ENCODE measurements at regions not wholly inside any gene's neighbourhood (a gene's known extent, or its start where the extent isn't known, plus 50 kb on each side); places are given as distances from the start of the nearest gene placed in this dataset.

DNA sequence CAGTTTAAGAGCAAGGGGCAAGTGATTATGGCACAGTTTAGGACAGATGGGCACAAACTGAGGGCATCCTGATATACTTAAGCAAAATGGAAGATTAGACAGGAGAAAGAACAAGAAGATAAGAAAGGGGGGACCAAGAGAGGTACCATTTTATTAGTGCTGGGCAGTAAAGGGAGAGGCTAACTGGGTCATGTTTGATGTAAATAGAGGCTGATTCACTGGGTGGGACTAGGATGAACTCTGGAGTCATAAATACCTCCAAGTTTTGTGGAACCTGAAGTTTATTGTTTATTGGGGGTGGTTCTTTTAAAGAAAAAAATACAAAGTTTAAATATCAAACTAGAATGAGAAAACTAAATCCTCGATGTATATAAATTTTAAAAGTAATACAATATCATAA lies 1067.2 kb upstream of the GYPC start:
- no peak for TF ChIP-seq EZH2 (IDR thresholded peaks at IDR 0.05; ENCODE audit: borderline replicate concordance, low read length)
- TF ChIP-seq, protein P1, sequence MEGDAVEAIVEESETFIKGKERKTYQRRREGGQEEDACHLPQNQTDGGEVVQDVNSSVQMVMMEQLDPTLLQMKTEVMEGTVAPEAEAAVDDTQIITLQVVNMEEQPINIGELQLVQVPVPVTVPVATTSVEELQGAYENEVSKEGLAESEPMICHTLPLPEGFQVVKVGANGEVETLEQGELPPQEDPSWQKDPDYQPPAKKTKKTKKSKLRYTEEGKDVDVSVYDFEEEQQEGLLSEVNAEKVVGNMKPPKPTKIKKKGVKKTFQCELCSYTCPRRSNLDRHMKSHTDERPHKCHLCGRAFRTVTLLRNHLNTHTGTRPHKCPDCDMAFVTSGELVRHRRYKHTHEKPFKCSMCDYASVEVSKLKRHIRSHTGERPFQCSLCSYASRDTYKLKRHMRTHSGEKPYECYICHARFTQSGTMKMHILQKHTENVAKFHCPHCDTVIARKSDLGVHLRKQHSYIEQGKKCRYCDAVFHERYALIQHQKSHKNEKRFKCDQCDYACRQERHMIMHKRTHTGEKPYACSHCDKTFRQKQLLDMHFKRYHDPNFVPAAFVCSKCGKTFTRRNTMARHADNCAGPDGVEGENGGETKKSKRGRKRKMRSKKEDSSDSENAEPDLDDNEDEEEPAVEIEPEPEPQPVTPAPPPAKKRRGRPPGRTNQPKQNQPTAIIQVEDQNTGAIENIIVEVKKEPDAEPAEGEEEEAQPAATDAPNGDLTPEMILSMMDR (IDR thresholded peaks at IDR 0.05; ENCODE audit: low read length), result no peak
